HepG2 (cell line): ENCODE measurements at regions not wholly inside any gene's neighbourhood (a gene's known extent, or its start where the extent isn't known, plus 50 kb on each side); places are given as distances from the start of the nearest gene placed in this dataset.

Source experiments
- ATAC-seq: fragments of 200-7000 bp; cut with Tn5 transposase; 3 replicates; pipeline ENCODE4 v1.9.1; 2020; ENCODE audit warnings: mild to moderate bottlenecking, moderate library complexity
- BruUV-seq: library from RNA; stranded (reverse); fragments of 400-500 nt; replicated peaks from 2 replicates; lab custom pipeline; 2021; lab: Mats Ljungman, UMichigan
- CTCF ChIA-PET: fragments of 300-600 bp; formaldehyde crosslinking; extraction: SDS; loops from one replicate; lab custom pipeline; 2021; ENCODE audit warnings: low total read pairs, inconsistent platforms, low intra/inter-chr PET ratio; lab: Yijun Ruan, JAX
- POLR2A ChIA-PET: fragments of 350-600 bp; sonication (Branson Sonifier 250); formaldehyde crosslinking; loops from one replicate; lab custom pipeline; 2020; ENCODE audit warnings: antibody characterized with exemption, inconsistent platforms; lab: Yijun Ruan, JAX
- DNase-seq: peaks from one replicate; pipeline ENCODE4 v3.0.0-alpha.2; 2015; ENCODE audit warnings: low spot score
- FAIRE-seq: peaks from 3 replicates; lab custom pipeline; 2011; peaks lifted over from hg19 to GRCh38; lab: Jason Lieb, UNC
- H2AFZ ChIP-seq: one replicate; pipeline ENCODE4 v1.6.1; 2011; ENCODE audit warnings: low read length, inconsistent platforms
- H3K27ac ChIP-seq: fragments of 300-600 bp; 3 replicates; pipeline ENCODE4 v1.8.0; 2011; ENCODE audit warnings: mixed run types, mild to moderate bottlenecking, mixed read lengths, low read length, inconsistent platforms; ENCODE audit not compliant: insufficient read depth; ENCODE audit errors: extremely low read length
- H3K27me3 ChIP-seq, 2 experiments: fragments of 200-600 bp in 1 of 2; 2 replicates in 1 of 2; 3 replicates in 1 of 2; pipeline versions ENCODE4 v1.6.0 to v1.8.0; 2011; ENCODE audit warnings: low read length in 2 of 2, mild to moderate bottlenecking in 2 of 2, moderate library complexity in 2 of 2, inconsistent platforms in 1 of 2; ENCODE audit not compliant: insufficient read depth in 2 of 2, control insufficient read depth in 1 of 2
- H3K36me3 ChIP-seq, 2 experiments: fragments of 200-600 bp in 1 of 2; replicated peaks in 1 of 2; 2 replicates in 1 of 2; 3 replicates in 1 of 2; pipeline versions ENCODE4 v1.5.1 to v1.8.0; 2011; ENCODE audit warnings: low read length in 2 of 2, inconsistent platforms in 1 of 2; ENCODE audit not compliant: insufficient read depth in 2 of 2, control insufficient read depth in 1 of 2
- H3K4me1 ChIP-seq: 2 replicates; pipeline ENCODE4 v1.5.1; 2012; ENCODE audit warnings: low read length, inconsistent platforms; ENCODE audit not compliant: insufficient read depth
- H3K4me2 ChIP-seq: 2 replicates; pipeline ENCODE4 v1.6.0; 2011; ENCODE audit warnings: low read depth, low read length, inconsistent platforms
- H3K4me3 ChIP-seq, 3 experiments: fragments of 200-600 bp in 1 of 3; sonication (generic), shearing (Covaris generic) in 1 of 3; replicated peaks in 1 of 3; 2 replicates each; pipeline ENCODE4 v1.5.1; 2011 to 2016; ENCODE audit warnings: low read length in 3 of 3, inconsistent platforms in 2 of 3, low read depth in 2 of 3, mild to moderate bottlenecking in 2 of 3, control low read depth in 1 of 3, mixed read lengths in 1 of 3; ENCODE audit not compliant: insufficient read depth in 1 of 3
- H3K79me2 ChIP-seq: one replicate; pipeline ENCODE4 v1.6.1; 2011; ENCODE audit warnings: low read length, inconsistent platforms; ENCODE audit not compliant: insufficient read depth
- H3K9ac ChIP-seq: 2 replicates; pipeline ENCODE4 v1.6.0; 2011; ENCODE audit warnings: mild to moderate bottlenecking, low read depth, low read length, inconsistent platforms; ENCODE audit not compliant: insufficient read depth
- H3K9me3 ChIP-seq: 2 replicates; pipeline ENCODE4 v1.5.1; 2012; ENCODE audit warnings: mild to moderate bottlenecking, low read length
- H4K20me1 ChIP-seq: 2 replicates; pipeline ENCODE4 v1.6.0; 2011; ENCODE audit warnings: inconsistent platforms, mild to moderate bottlenecking, low read length, moderate library complexity; ENCODE audit not compliant: insufficient read depth
- GFI1 ChIP-seq: sonication (generic); formaldehyde crosslinking; IDR thresholded peaks from 2 replicates; pipeline ENCODE4 v1.5.0; 2020; ENCODE audit warnings: missing genetic modification reagents, mild to moderate bottlenecking, borderline replicate concordance
- MZF1 ChIP-seq: sonication (generic); formaldehyde crosslinking; IDR thresholded peaks from 2 replicates; pipeline ENCODE4 v1.8.1; 2023; ENCODE audit warnings: mild to moderate bottlenecking, missing genetic modification reagents, borderline replicate concordance
- NFYB ChIP-seq: sonication (generic); formaldehyde crosslinking; IDR thresholded peaks from 2 replicates; pipeline ENCODE4 v1.4.0; 2020; ENCODE audit warnings: missing genetic modification reagents
- RAD51 ChIP-seq: fragments of 450-650 bp; IDR thresholded peaks from 2 replicates; pipeline ENCODE4 v1.6.1; 2016; ENCODE audit warnings: borderline replicate concordance
- TBX2 ChIP-seq: sonication (generic); formaldehyde crosslinking; IDR thresholded peaks from 2 replicates; pipeline ENCODE4 v1.5.0; 2020; ENCODE audit warnings: missing genetic modification reagents, mild to moderate bottlenecking, borderline replicate concordance
- TOE1 ChIP-seq: sonication (generic); formaldehyde crosslinking; IDR thresholded peaks from 2 replicates; pipeline ENCODE4 v1.4.0; 2020; ENCODE audit warnings: mild to moderate bottlenecking, missing genetic modification reagents
- ZBTB4 ChIP-seq: sonication (generic); formaldehyde crosslinking; IDR thresholded peaks from 2 replicates; pipeline ENCODE4 v1.4.0; 2020; ENCODE audit warnings: missing genetic modification reagents, mild to moderate bottlenecking, borderline replicate concordance
- ZEB1 ChIP-seq: IDR thresholded peaks from 2 replicates; pipeline ENCODE4 v1.6.1; 2012; ENCODE audit warnings: mild to moderate bottlenecking, low read depth, inconsistent platforms; ENCODE audit not compliant: insufficient replicate concordance
- ZFP62 ChIP-seq: sonication (generic); formaldehyde crosslinking; IDR thresholded peaks from 2 replicates; pipeline ENCODE4 v1.4.0; 2020; ENCODE audit warnings: missing genetic modification reagents
- ZNF34 ChIP-seq: sonication (generic); formaldehyde crosslinking; IDR thresholded peaks from 2 replicates; pipeline ENCODE4 v1.4.0; 2020; ENCODE audit warnings: mild to moderate bottlenecking, missing genetic modification reagents, borderline replicate concordance
- ZNF629 ChIP-seq: sonication (generic); formaldehyde crosslinking; conservative IDR thresholded peaks from 2 replicates; pipeline ENCODE4 v1.5.0; 2020; ENCODE audit warnings: missing genetic modification reagents
- ZNF768 ChIP-seq: sonication (generic); formaldehyde crosslinking; IDR thresholded peaks from 2 replicates; pipeline ENCODE4 v1.4.0; 2020; ENCODE audit warnings: missing genetic modification reagents
- ZNF878 ChIP-seq: sonication (generic); formaldehyde crosslinking; IDR thresholded peaks from 2 replicates; pipeline ENCODE4 v1.8.1; 2023; ENCODE audit warnings: mild to moderate bottlenecking, missing genetic modification reagents, moderate library complexity
- WGBS: methylation state at CpG from one replicate; pipeline ENCODE4 v1.1.6; 2017; ENCODE audit warnings: low lambda C conversion rate; 5-methylcytosine and 5-hydroxymethylcytosine counted together
- in situ Hi-C: cut with HindIII; loops from 2 replicates; pipeline ENCODE4 v1.10.0; 2017; ENCODE audit warnings: low pct_unique_long_range_greater_than_20kb; ENCODE audit not compliant: extremely low pct_ligation_motif_present
- intact Hi-C: fragments of 100-400 bp; cut with micrococcal nuclease; formaldehyde crosslinking; loops from one replicate; pipeline ENCODE4 v1.10.0; 2022; ENCODE audit not compliant: unreplicated experiment

GRCh38 chr10:8227246-8227645 is 172.8 kb downstream of the GATA3 start:
- H4K20me1 ChIP-seq: no peaks in the 10 kb centered on the region
- H3K27ac ChIP-seq: no peak overlapping the region
- in situ Hi-C loops: no loop called here
- WGBS: 4% methylated on average over 6 of the region's 6 CpGs
- no peak overlapping the region for H3K4me3 ChIP-seq
- POLR2A ChIA-PET: no interaction called here
- no peaks in the 10 kb centered on the region for H3K79me2 ChIP-seq
- no peak overlapping the region for H3K9ac ChIP-seq
- no peaks in the 10 kb centered on the region for H3K9me3 ChIP-seq
- CTCF ChIA-PET: no interaction called here
- ATAC-seq: no peak
- BruUV-seq: no TSS peak
- no peak for DNase-seq
- no peak for TF ChIP-seq GFI1 (CRISPR knock-in tag)
- peak; percentile 55 for TF ChIP-seq ZNF629 (CRISPR knock-in tag)
- intact Hi-C loops: no loop called here
- no peak for FAIRE-seq
- H3K27me3 ChIP-seq: peaks cover 0 to 2% of the 10 kb centered on the region in 2 experiments; a peak in 1 of 5 replicates
- H3K4me2 ChIP-seq: no peak overlapping the region
- no peaks in the 10 kb centered on the region for H3K36me3 ChIP-seq
- no peak overlapping the region for H2AFZ ChIP-seq
- no peaks in the 10 kb centered on the region for H3K4me1 ChIP-seq

- no peak overlapping the region for H3K4me3 ChIP-seq
- H3K4me2 ChIP-seq: peak overlapping the region; percentile 40; the same call in 1 of the 2 replicates
- H3K27ac ChIP-seq: no peak overlapping the region
- DNase-seq (no peak), ATAC-seq (peak; percentile 51; the same call in 2 of the 3 replicates), FAIRE-seq (no peak)
- H2AFZ ChIP-seq: no peak overlapping the region
- H3K9ac ChIP-seq: no peak overlapping the region
- H3K4me1 ChIP-seq: no peaks in the 10 kb centered on the region
- H3K79me2 ChIP-seq: no peaks in the 10 kb centered on the region
- 30% methylated on average over 3 of the region's 3 CpGs for WGBS
- ChIA-PET CTCF (no interaction called here), POLR2A (no interaction called here)
- intact Hi-C loops: no loop called here
- no peaks in the 10 kb centered on the region for H4K20me1 ChIP-seq
- BruUV-seq: no TSS peak
- in situ Hi-C loops: no loop called here
- TF ChIP-seq ZNF34 (CRISPR knock-in tag): no peak
- TF ChIP-seq ZFP62 (CRISPR knock-in tag): no peak
- no peak for TF ChIP-seq RAD51
- no peak for TF ChIP-seq ZEB1
- TF ChIP-seq ZNF878 (CRISPR knock-in tag): no peak
- TF ChIP-seq ZBTB4: no peak
- TF ChIP-seq TOE1 (CRISPR knock-in tag): no peak
- no peak for TF ChIP-seq NFYB
- no peak for TF ChIP-seq MZF1 (CRISPR knock-in tag)
- no peak for TF ChIP-seq ZNF768 (CRISPR knock-in tag)
- no peak for TF ChIP-seq TBX2 (CRISPR knock-in tag)
- no peaks in the 10 kb centered on the region for H3K9me3 ChIP-seq
- no peaks in the 10 kb centered on the region for H3K36me3 ChIP-seq
- peaks cover 0 to 6% of the 10 kb centered on the region in 2 experiments; a peak in 1 of 5 replicates for H3K27me3 ChIP-seq
These were observed 174.7 kb downstream of the GATA3 start for GRCh38 chr10:8229153-8229552.
